H1 (cell line): ENCODE measurements at regions not wholly inside any gene's neighbourhood (a gene's known extent, or its start where the extent isn't known, plus 50 kb on each side); places are given as distances from the start of the nearest gene placed in this dataset.

Experiments used
- CTCF ChIA-PET: fragments of 300-600 bp; sonication (Branson Sonifier 250); formaldehyde crosslinking; loops from one replicate; lab custom pipeline; 2021; ENCODE audit not compliant: partially characterized antibody; lab: Charles Lee
- POLR2A ChIA-PET: fragments of 300-600 bp; sonication (Branson Sonifier 250); formaldehyde crosslinking; loops from one replicate; lab custom pipeline; 2021; ENCODE audit warnings: inconsistent platforms; ENCODE audit not compliant: partially characterized antibody; lab: Charles Lee
- DNase-seq, 2 experiments: peaks; one replicate each; pipeline versions ENCODE4 v3.0.0 to v3.0.0-alpha.2; 2010 to 2022; ENCODE audit warnings: low spot score in 2 of 2, low read depth in 1 of 2, mixed read lengths in 1 of 2
- FAIRE-seq: peaks from 2 replicates; lab custom pipeline; 2011; peaks lifted over from hg19 to GRCh38; lab: Jason Lieb, UNC
- H2AFZ ChIP-seq: 2 replicates; pipeline ENCODE4 v1.8.1; 2012; ENCODE audit warnings: low read length, inconsistent platforms
- H2AK5ac ChIP-seq: 2 replicates; pipeline ENCODE4 v1.6.1; 2013; ENCODE audit warnings: low read depth, low read length
- H2BK120ac ChIP-seq: replicated peaks from 2 replicates; pipeline ENCODE3; 2013; ENCODE audit warnings: low read depth, low read length, inconsistent platforms
- H2BK12ac ChIP-seq: 2 replicates; pipeline ENCODE4 v1.6.1; 2013; ENCODE audit warnings: low read depth, low read length
- H2BK15ac ChIP-seq: 2 replicates; pipeline ENCODE4 v1.6.1; 2013; ENCODE audit warnings: low read length
- H2BK20ac ChIP-seq: 2 replicates; pipeline ENCODE4 v1.6.1; 2013; ENCODE audit warnings: low read length
- H2BK5ac ChIP-seq: 2 replicates; pipeline ENCODE4 v1.6.1; 2013; ENCODE audit warnings: low read depth, low read length
- H3K14ac ChIP-seq: 2 replicates; pipeline ENCODE4 v1.6.1; 2013; ENCODE audit warnings: inconsistent platforms; ENCODE audit not compliant: insufficient read length
- H3K18ac ChIP-seq: 2 replicates; pipeline ENCODE4 v1.6.1; 2013; ENCODE audit warnings: low read length; ENCODE audit errors: extremely low read depth
- H3K23ac ChIP-seq: 2 replicates; pipeline ENCODE4 v1.6.1; 2013; ENCODE audit warnings: inconsistent platforms; ENCODE audit not compliant: insufficient read length
- H3K23me2 ChIP-seq: 2 replicates; pipeline ENCODE4 v1.6.1; 2013; ENCODE audit warnings: low read depth, low read length
- H3K27ac ChIP-seq: 2 replicates; pipeline ENCODE4 v1.6.1; 2011; ENCODE audit warnings: low read depth, low read length, inconsistent platforms
- H3K27me3 ChIP-seq, 4 experiments: replicated peaks in 1 of 4; 1 replicate in 1 of 4; 2 replicates in 3 of 4; pipeline versions ENCODE4 v1.6.1 to v1.8.1; 2011 to 2013; ENCODE audit warnings: low read length in 3 of 4, mild to moderate bottlenecking in 3 of 4, inconsistent platforms in 2 of 4, mixed read lengths in 2 of 4, moderate library complexity in 1 of 4; ENCODE audit not compliant: control insufficient read depth in 3 of 4, insufficient read depth in 3 of 4; ENCODE audit errors: extremely low read depth in 1 of 4
- H3K36me3 ChIP-seq, 4 experiments: 2 replicates each; pipeline versions ENCODE4 v1.6.1 to v1.8.1; 2011 to 2013; ENCODE audit warnings: mild to moderate bottlenecking in 4 of 4, low read length in 3 of 4, moderate library complexity in 2 of 4, control low read depth in 1 of 4, inconsistent platforms in 1 of 4; ENCODE audit not compliant: insufficient read depth in 4 of 4, control insufficient read depth in 2 of 4
- H3K4ac ChIP-seq: replicated peaks from 2 replicates; pipeline ENCODE3; 2013; ENCODE audit warnings: low read length, low read depth, mixed read lengths, inconsistent platforms; ENCODE audit not compliant: insufficient read length
- H3K4me1 ChIP-seq, 4 experiments: replicated peaks in 1 of 4; 1 replicate in 1 of 4; 2 replicates in 3 of 4; pipeline versions ENCODE4 v1.6.1 to v1.8.1; 2011 to 2013; ENCODE audit warnings: low read length in 3 of 4, inconsistent platforms in 2 of 4, mixed read lengths in 1 of 4; ENCODE audit not compliant: insufficient read depth in 4 of 4, control insufficient read depth in 3 of 4
- H3K4me2 ChIP-seq, 2 experiments: 2 replicates each; pipeline versions ENCODE4 v1.6.1 to v1.8.1; 2011 to 2013; ENCODE audit warnings: low read depth in 2 of 2, low read length in 2 of 2, control low read depth in 1 of 2, inconsistent platforms in 1 of 2, mild to moderate bottlenecking in 1 of 2; ENCODE audit not compliant: insufficient read depth in 1 of 2
- H3K4me3 ChIP-seq, 4 experiments: fragments of 200-600, 300-600 bp in 1 of 4; sonication (generic), shearing (Covaris generic), sonication (Bioruptor Twin) in 1 of 4; 2 replicates each; pipeline versions ENCODE4 v1.5.1 to v1.8.1; 2011 to 2016; ENCODE audit warnings: low read length in 4 of 4, low read depth in 3 of 4, control low read depth in 2 of 4, inconsistent platforms in 2 of 4, mild to moderate bottlenecking in 2 of 4, mixed read lengths in 1 of 4, moderate library complexity in 1 of 4; ENCODE audit not compliant: insufficient read depth in 2 of 4; ENCODE audit errors: extremely low read depth in 1 of 4
- H3K56ac ChIP-seq: replicated peaks from 2 replicates; pipeline ENCODE3; 2013; ENCODE audit warnings: low read depth, mild to moderate bottlenecking, mixed read lengths, low read length, inconsistent platforms; ENCODE audit not compliant: insufficient read length
- H3K79me1 ChIP-seq: 2 replicates; pipeline ENCODE4 v1.6.1; 2013; ENCODE audit warnings: low read depth, low read length, control low read depth
- H3K79me2 ChIP-seq, 2 experiments: 2 replicates each; pipeline versions ENCODE4 v1.6.1 to v1.8.1; 2012 to 2013; ENCODE audit warnings: low read length in 2 of 2, mild to moderate bottlenecking in 2 of 2, inconsistent platforms in 1 of 2; ENCODE audit not compliant: insufficient read depth in 2 of 2, control insufficient read depth in 1 of 2
- H3K9ac ChIP-seq, 4 experiments: replicated peaks in 1 of 4; 1 replicate in 1 of 4; 2 replicates in 3 of 4; pipeline versions ENCODE4 v1.6.1 to v1.8.1; 2011 to 2013; ENCODE audit warnings: low read depth in 3 of 4, low read length in 3 of 4, control low read depth in 2 of 4, mild to moderate bottlenecking in 2 of 4, moderate library complexity in 2 of 4, inconsistent platforms in 1 of 4; ENCODE audit errors: extremely low read depth in 1 of 4
- H3K9me3 ChIP-seq, 2 experiments: 2 replicates each; pipeline versions ENCODE4 v1.6.1 to v1.8.1; 2012 to 2013; ENCODE audit warnings: mild to moderate bottlenecking in 2 of 2, moderate library complexity in 2 of 2, control low read depth in 1 of 2, inconsistent platforms in 1 of 2, low read depth in 1 of 2, low read length in 1 of 2, mixed read lengths in 1 of 2; ENCODE audit not compliant: insufficient read depth in 2 of 2
- H4K20me1 ChIP-seq, 2 experiments: replicated peaks in 1 of 2; 2 replicates each; pipeline versions ENCODE3 to v1.8.1; 2011 to 2013; ENCODE audit warnings: inconsistent platforms in 2 of 2, low read length in 2 of 2, mild to moderate bottlenecking in 1 of 2; ENCODE audit not compliant: insufficient read depth in 2 of 2, control insufficient read depth in 1 of 2
- H4K5ac ChIP-seq: 2 replicates; pipeline ENCODE4 v1.6.1; 2013; ENCODE audit warnings: low read length, low read depth, mixed read lengths, inconsistent platforms; ENCODE audit not compliant: insufficient read length
- H4K8ac ChIP-seq: 2 replicates; pipeline ENCODE4 v1.8.0; 2013; ENCODE audit warnings: mild to moderate bottlenecking, moderate library complexity, low read length, inconsistent platforms; ENCODE audit not compliant: insufficient read depth; ENCODE audit errors: extremely low read depth
- H4K91ac ChIP-seq: replicated peaks from 2 replicates; pipeline ENCODE3; 2013; ENCODE audit warnings: low read length, mixed read lengths, inconsistent platforms; ENCODE audit not compliant: insufficient read length
- CBX5 ChIP-seq: fragments of 300-800, 300-1000 bp; sonication (generic); IDR thresholded peaks from 2 replicates; pipeline ENCODE4 v1.7.1; 2016; ENCODE audit warnings: antibody characterized with exemption, low read length, low read depth
- MAFK ChIP-seq: IDR thresholded peaks from 2 replicates; pipeline ENCODE4 v1.6.1; 2012; ENCODE audit warnings: low read depth, mild to moderate bottlenecking, improper control_type of control experiment, low read length
- POLR2A ChIP-seq, 2 experiments: IDR thresholded peaks; 1 replicate in 1 of 2; 2 replicates in 1 of 2; pipeline ENCODE4 v1.6.1; 2011; ENCODE audit warnings: low read depth in 2 of 2, low read length in 2 of 2, mild to moderate bottlenecking in 2 of 2; ENCODE audit errors: control extremely low read depth in 1 of 2
- SIN3A ChIP-seq, 2 experiments: IDR thresholded peaks in 1 of 2; conservative IDR thresholded peaks in 1 of 2; 2 replicates each; pipeline ENCODE4 v1.6.1; 2011 to 2012; ENCODE audit warnings: low read length in 2 of 2, improper control_type of control experiment in 1 of 2, low read depth in 1 of 2, mild to moderate bottlenecking in 1 of 2
- WGBS, 2 experiments: shearing (Covaris generic) in 1 of 2; methylation state at CpG; one replicate each; pipeline versions ENCODE4 v1.1.6 to v1.1.7; 2013 to 2015; ENCODE audit warnings: low lambda C conversion rate in 2 of 2, mixed read lengths in 2 of 2, inconsistent platforms in 1 of 2, low coverage in 1 of 2, missing lambda C conversion rate in 1 of 2; ENCODE audit not compliant: insufficient replicate concordance in 2 of 2, insufficient coverage in 1 of 2, insufficient read length in 1 of 2; ENCODE audit errors: extremely low coverage in 1 of 2, missing lambda C conversion rate in 1 of 2; 5-methylcytosine and 5-hydroxymethylcytosine counted together

DNA sequence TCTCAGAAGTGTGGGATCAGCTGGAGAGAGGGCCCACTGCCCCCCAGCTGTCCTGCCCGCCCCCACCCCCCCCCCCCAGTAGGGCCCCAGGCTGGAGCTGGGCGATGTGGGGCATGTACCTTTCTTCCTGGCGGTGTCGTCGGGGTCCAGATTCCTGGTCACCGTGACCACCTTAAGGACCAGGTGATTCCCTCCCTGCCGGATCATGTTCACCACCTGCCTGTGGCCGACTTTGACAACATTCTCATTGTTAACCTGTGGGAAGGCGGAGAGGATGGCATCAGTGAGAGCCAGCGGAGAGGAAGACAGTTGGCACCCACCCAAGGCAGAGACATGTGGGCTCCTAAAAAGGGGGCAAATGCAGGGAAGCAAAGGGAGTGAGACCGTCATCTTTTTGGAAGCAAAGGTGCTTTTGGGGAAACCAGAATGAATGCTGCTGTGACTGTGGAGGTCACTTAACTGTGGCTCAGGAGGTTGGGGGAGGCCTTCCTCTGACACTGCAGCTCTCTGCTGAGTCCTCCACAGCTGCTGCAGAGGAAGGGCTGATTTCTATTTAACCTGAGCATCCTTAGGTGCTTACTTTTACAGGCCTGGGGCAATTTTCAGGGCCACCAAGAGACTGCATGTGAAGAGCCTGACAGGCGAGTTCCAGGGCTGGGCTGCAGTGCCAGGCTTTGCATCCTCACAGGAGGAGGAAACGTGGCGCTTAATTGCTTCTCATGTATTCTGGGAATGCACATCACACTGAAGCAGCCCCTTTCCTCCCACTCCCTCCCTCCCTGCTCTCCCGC is 104.5 kb downstream of the CTTN start:
- Histone ChIP-seq H3K27ac (no peak overlapping the region), H2AK5ac (0 out of 2 replicates have a peak overlapping the region, but pooled peaks have one; percentile 70), H3K79me1 (peaks cover 5% of the 10 kb centered on the region; the same call in 1 of the 2 replicates), H3K56ac (no peak overlapping the region), H2BK12ac (no peak overlapping the region), H3K27me3 (no peaks in the 10 kb centered on the region), H3K9me3 (no peaks in the 10 kb centered on the region), H3K4me2 (no peak overlapping the region), H2BK120ac (no peak overlapping the region), H3K4me3 (no peak overlapping the region), H3K9ac (no peak overlapping the region), H2BK20ac (no peak overlapping the region), H2BK15ac (no peak overlapping the region), H4K8ac (no peak overlapping the region), H3K14ac (no peak overlapping the region), H3K79me2 (no peaks in the 10 kb centered on the region), H3K23me2 (no peaks in the 10 kb centered on the region), H3K4me1 (peaks cover 0 to 7% (median 5%) of the 10 kb centered on the region in 4 experiments; a peak in 4 of 7 replicates), H4K91ac (no peak overlapping the region), H3K36me3 (no peaks in the 10 kb centered on the region; a peak in 1 of 8 replicates), H3K4ac (no peak overlapping the region), H3K18ac (no peak overlapping the region; the same call in 1 of the 2 replicates), H2BK5ac (no peak overlapping the region), H4K20me1 (peaks cover 1 to 10% of the 10 kb centered on the region in 2 experiments), H3K23ac (no peak overlapping the region), H2AFZ (no peak overlapping the region), H4K5ac (no peak overlapping the region)
- ChIA-PET CTCF (interaction anchor here (1.1 to 12.0 kb wide), 6 partner anchors 9 to 161 kb away, joined by 3 to 150 read pairs (median 4); no protein-coding TSS in a partner anchor), POLR2A (no interaction called here)
- DNase-seq (no peak), FAIRE-seq (no peak)
- 87% methylated on average over 14 of the region's 15 CpGs; no CpG with 5 or more reads in 1 of the 2 experiments for whole genome bisulfite sequencing, 2 experiments
- TF ChIP-seq POLR2A (IDR thresholded peaks at IDR 0.05; ENCODE audit: control extremely low read depth in 1 of 2, low read depth in 2 of 2, low read length in 2 of 2) (no peak), MAFK (no peak), SIN3A (conservative IDR thresholded peaks at IDR 0.05 in 1 of 2, IDR thresholded peaks at IDR 0.05 in 1 of 2; ENCODE audit: low read depth in 1 of 2, low read length in 2 of 2) (no peak), CBX5 (no peak)
